ENCODE measurements at regions not wholly inside any gene's neighbourhood (a gene's known extent, or its start where the extent isn't known, plus 50 kb on each side); places are given as distances from the start of the nearest gene placed in this dataset.

- no peak overlapping the region for H3K4me3 ChIP-seq (ENCODE audit: low read depth, low read length)
- POLR2A ChIA-PET = no interaction called here
- DNase-seq = no peak
- peaks cover 2% of the 10 kb centered on the region; the same call in 1 of the 2 replicates for H3K27me3 ChIP-seq (replicated peaks; ENCODE audit: control insufficient read depth, insufficient read depth, low read length)
- Mint-ChIP-seq H3K27me3 (ENCODE audit: insufficient read depth, unreplicated experiment) (peaks cover 3% of the 10 kb centered on the region), H3K27ac (ENCODE audit: unreplicated experiment) (no peak overlapping the region), H3K4me3 (ENCODE audit: unreplicated experiment) (no peak overlapping the region), H3K4me1 (ENCODE audit: low read depth, unreplicated experiment) (no peaks in the 10 kb centered on the region), H3K9me3 (ENCODE audit: unreplicated experiment) (peaks cover 39% of the 10 kb centered on the region), H3K36me3 (ENCODE audit: insufficient read depth, unreplicated experiment) (no peaks in the 10 kb centered on the region)
- no TSS peak for BruUV-seq (replicated peaks)
- no peaks in the 10 kb centered on the region for H3K36me3 ChIP-seq (ENCODE audit: control insufficient read depth, insufficient read depth, low read length)
- H3K9me3 ChIP-seq = peaks cover 11% of the 10 kb centered on the region; the same call in 1 of the 2 replicates
- H3K4me1 ChIP-seq = no peaks in the 10 kb centered on the region
- intact Hi-C loops (cut with micrococcal nuclease; ENCODE audit: unreplicated experiment) = no loop called here
- TF ChIP-seq CTCF (IDR thresholded peaks at IDR 0.05; ENCODE audit: insufficient read depth in 1 of 2, low read depth in 1 of 2, low read length in 1 of 2, severe bottlenecking in 1 of 2, unreplicated experiment in 1 of 2) = no peak
- CTCF ChIA-PET = no interaction called here
Measured at GRCh38 chr5:172525307-172525995, 71.1 kb upstream of the SH3PXD2B start.

GRCh38 chr5:172524573-172525021 lies 70.3 kb upstream of the SH3PXD2B start:
- no peaks in the 10 kb centered on the region for H3K36me3 Mint-ChIP-seq (ENCODE audit: insufficient read depth, unreplicated experiment)
- Histone ChIP-seq H3K4me1 (no peaks in the 10 kb centered on the region), H3K27me3 (replicated peaks; ENCODE audit: control insufficient read depth, insufficient read depth, low read length) (peaks cover 2% of the 10 kb centered on the region; the same call in 1 of the 2 replicates), H3K4me3 (ENCODE audit: low read depth, low read length) (no peak overlapping the region), H3K9me3 (peaks cover 11% of the 10 kb centered on the region; the same call in 1 of the 2 replicates), H3K36me3 (ENCODE audit: control insufficient read depth, insufficient read depth, low read length) (no peaks in the 10 kb centered on the region)
- peaks cover 3% of the 10 kb centered on the region for H3K27me3 Mint-ChIP-seq (ENCODE audit: insufficient read depth, unreplicated experiment)
- POLR2A ChIA-PET = no interaction called here
- CTCF ChIA-PET = no interaction called here
- H3K27ac Mint-ChIP-seq (ENCODE audit: unreplicated experiment) = no peak overlapping the region
- intact Hi-C loops (cut with micrococcal nuclease; ENCODE audit: unreplicated experiment) = no loop called here
- H3K4me3 Mint-ChIP-seq (ENCODE audit: unreplicated experiment) = no peak overlapping the region
- BruUV-seq (replicated peaks) = no TSS peak
- no peak for DNase-seq
- peaks cover 46% of the 10 kb centered on the region for H3K9me3 Mint-ChIP-seq (ENCODE audit: unreplicated experiment)
- no peaks in the 10 kb centered on the region for H3K4me1 Mint-ChIP-seq (ENCODE audit: low read depth, unreplicated experiment)
- no peak for TF ChIP-seq CTCF (IDR thresholded peaks at IDR 0.05; ENCODE audit: insufficient read depth in 1 of 2, low read depth in 1 of 2, low read length in 1 of 2, severe bottlenecking in 1 of 2, unreplicated experiment in 1 of 2)

- ChIA-PET CTCF (no interaction called here), POLR2A (no interaction called here)
- intact Hi-C loops (cut with micrococcal nuclease; ENCODE audit: unreplicated experiment) = no loop called here
Measured at GRCh38 chr5:172523146-172523745, 68.9 kb upstream of the SH3PXD2B start.

More at GRCh38 chr5:172523146-172523745, 68.9 kb upstream of the SH3PXD2B start:
- TF ChIP-seq CTCF (IDR thresholded peaks at IDR 0.05; ENCODE audit: insufficient read depth in 1 of 2, low read depth in 1 of 2, low read length in 1 of 2, severe bottlenecking in 1 of 2, unreplicated experiment in 1 of 2) = no peak
- peaks cover 2% of the 10 kb centered on the region; the same call in 1 of the 2 replicates for H3K27me3 ChIP-seq (replicated peaks; ENCODE audit: control insufficient read depth, insufficient read depth, low read length)
- Mint-ChIP-seq H3K27ac (ENCODE audit: unreplicated experiment) (no peak overlapping the region), H3K4me3 (ENCODE audit: unreplicated experiment) (no peak overlapping the region), H3K4me1 (ENCODE audit: low read depth, unreplicated experiment) (no peaks in the 10 kb centered on the region), H3K36me3 (ENCODE audit: insufficient read depth, unreplicated experiment) (no peaks in the 10 kb centered on the region), H3K9me3 (ENCODE audit: unreplicated experiment) (peaks cover 39% of the 10 kb centered on the region), H3K27me3 (ENCODE audit: insufficient read depth, unreplicated experiment) (peaks cover 3% of the 10 kb centered on the region)
- BruUV-seq (replicated peaks) = no TSS peak
- H3K9me3 ChIP-seq = peaks cover 13% of the 10 kb centered on the region
- no peak overlapping the region for H3K4me3 ChIP-seq (ENCODE audit: low read depth, low read length)
- no peak for DNase-seq
- no peaks in the 10 kb centered on the region for H3K4me1 ChIP-seq
- H3K36me3 ChIP-seq (ENCODE audit: control insufficient read depth, insufficient read depth, low read length) = no peaks in the 10 kb centered on the region

Measured in Caco-2 (cell line).